Small intestine (tissue), 7 donors: ENCODE measurements at regions not wholly inside any gene's neighbourhood (a gene's known extent, or its start where the extent isn't known, plus 50 kb on each side); places are given as distances from the start of the nearest gene placed in this dataset.

ENCODE experiments used
- DNase-seq, 2 donors: peaks; one replicate each; pipeline versions ENCODE4 v3.0.0 to v3.0.0-alpha.2; 2013
- FAIRE-seq: peaks from 2 replicates; lab custom pipeline; 2012; peaks lifted over from hg19 to GRCh38; lab: Jason Lieb, UNC
- H3K27ac ChIP-seq, 3 donors: one replicate each; pipeline ENCODE4 v1.5.1; 2013; ENCODE audit warnings: low read length in 2 of 3, mild to moderate bottlenecking in 2 of 3, control low read depth in 1 of 3, inconsistent platforms in 1 of 3, low read depth in 1 of 3, moderate library complexity in 1 of 3
- H3K27me3 ChIP-seq, 3 donors: one replicate each; pipeline ENCODE4 v1.6.1; 2013; ENCODE audit warnings: low read length in 3 of 3, inconsistent platforms in 1 of 3; ENCODE audit not compliant: control insufficient read depth in 3 of 3, insufficient read depth in 3 of 3
- H3K36me3 ChIP-seq, 3 donors: one replicate each; pipeline ENCODE4 v1.6.1; 2013; ENCODE audit warnings: low read length in 3 of 3, inconsistent platforms in 1 of 3, low read depth in 1 of 3, mild to moderate bottlenecking in 1 of 3, moderate library complexity in 1 of 3; ENCODE audit not compliant: control insufficient read depth in 3 of 3, insufficient read depth in 2 of 3
- H3K4me1 ChIP-seq, 3 donors: one replicate each; pipeline ENCODE4 v1.6.1; 2013; ENCODE audit warnings: low read length in 2 of 3, inconsistent platforms in 1 of 3, low read depth in 1 of 3, mild to moderate bottlenecking in 1 of 3, moderate library complexity in 1 of 3; ENCODE audit not compliant: control insufficient read depth in 3 of 3, insufficient read depth in 2 of 3
- H3K4me3 ChIP-seq, 3 donors: one replicate each; pipeline ENCODE4 v1.5.1; 2013; ENCODE audit warnings: low read length in 3 of 3, control low read depth in 1 of 3, inconsistent platforms in 1 of 3, low read depth in 1 of 3, mild to moderate bottlenecking in 1 of 3, moderate library complexity in 1 of 3
- H3K9me3 ChIP-seq, 2 donors: one replicate each; pipeline ENCODE4 v1.6.1; 2013; ENCODE audit warnings: low read depth in 1 of 2, low read length in 1 of 2; ENCODE audit not compliant: control insufficient read depth in 2 of 2, insufficient read depth in 1 of 2
- WGBS, 3 donors: extraction: QIAGEN DNeasy Blood & Tissue Kit; methylation state at CpG; one replicate each; pipeline ENCODE4 v1.1.7; 2013; 5-methylcytosine and 5-hydroxymethylcytosine counted together
- donor health status: healthy with polysubstance abuse.
- donor health status: control.
- donor health status: control.
- donor health status: Bipolar disorder and iron deficiency.
- donor health status: healthy.

DNA sequence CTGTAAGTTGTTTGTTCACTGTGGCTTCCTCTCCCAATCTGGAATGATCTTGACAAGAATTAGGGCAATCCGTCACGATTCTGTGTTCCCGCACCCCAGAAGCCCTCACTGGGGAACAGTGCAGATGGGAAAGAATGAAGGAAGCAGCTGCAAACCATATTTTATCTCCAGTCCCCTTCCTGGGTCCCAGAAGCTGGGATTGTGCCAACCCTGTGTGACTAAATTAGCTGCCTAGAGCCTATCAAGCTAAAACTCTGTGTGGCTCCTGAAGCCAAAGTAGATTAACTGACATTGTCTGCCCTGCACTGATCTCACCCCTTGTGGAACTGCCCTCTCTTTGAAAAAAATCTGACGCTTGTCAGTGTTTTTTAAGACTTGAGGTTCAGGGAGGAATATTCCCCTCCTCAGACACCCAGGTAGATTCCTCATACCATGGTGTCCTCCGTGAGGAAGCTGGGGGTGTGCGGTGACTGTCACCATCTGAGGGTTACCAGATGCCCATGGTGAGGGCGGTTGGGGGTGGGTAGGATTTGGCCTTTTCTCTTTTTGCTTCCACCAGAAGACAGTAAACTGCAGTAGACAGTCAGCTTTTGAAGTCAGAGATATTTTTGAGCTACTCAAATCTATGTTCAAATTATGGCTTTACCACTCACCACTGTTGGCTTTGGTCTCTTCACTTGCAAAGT, 358.3 kb upstream of the TPM1 start:
- no peaks in the 10 kb centered on the region for H3K9me3 ChIP-seq
- DNase-seq (no peak), FAIRE-seq (no peak)
- H3K4me1 ChIP-seq = no peaks in the 10 kb centered on the region
- H3K27ac ChIP-seq = no peak overlapping the region
- WGBS, 3 donors = 89 to 97% (median 94%) methylated on average over 7 of the region's 7 CpGs
- H3K36me3 ChIP-seq = peaks cover 0 to 19% (median 8%) of the 10 kb centered on the region in 3 donors
- H3K27me3 ChIP-seq = no peaks in the 10 kb centered on the region
- no peak overlapping the region for H3K4me3 ChIP-seq

DNA sequence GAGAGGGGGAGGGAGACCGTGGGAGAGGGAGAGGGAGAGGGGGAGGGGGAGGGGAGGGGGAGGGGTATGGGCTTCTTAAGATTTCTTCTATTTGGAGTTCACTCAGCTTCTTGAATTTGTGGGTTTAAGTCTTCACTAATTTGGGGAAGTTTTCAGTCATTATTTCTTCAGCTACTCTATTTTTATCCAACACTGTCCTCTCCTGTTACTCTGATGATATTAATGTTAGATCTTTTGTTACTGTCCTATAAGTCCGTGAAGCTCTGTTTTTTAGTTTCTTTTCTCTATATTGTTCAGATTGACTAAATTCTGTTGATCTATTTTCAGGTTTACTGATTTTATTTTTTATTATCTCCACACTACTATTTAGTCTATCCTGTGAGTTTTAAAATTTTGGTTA, 351.5 kb upstream of the TPM1 start:
- WGBS, 3 donors = 67 to 78% (median 70%) methylated on average over 1 to 2 of the region's 2 CpGs
- Histone ChIP-seq H3K27me3 (no peaks in the 10 kb centered on the region), H3K4me1 (no peaks in the 10 kb centered on the region), H3K36me3 (peaks cover 0 to 35% (median 9%) of the 10 kb centered on the region in 3 donors), H3K27ac (no peak overlapping the region), H3K4me3 (no peak overlapping the region), H3K9me3 (no peaks in the 10 kb centered on the region)
- no peak for DNase-seq
- FAIRE-seq = peak; percentile 55

DNA sequence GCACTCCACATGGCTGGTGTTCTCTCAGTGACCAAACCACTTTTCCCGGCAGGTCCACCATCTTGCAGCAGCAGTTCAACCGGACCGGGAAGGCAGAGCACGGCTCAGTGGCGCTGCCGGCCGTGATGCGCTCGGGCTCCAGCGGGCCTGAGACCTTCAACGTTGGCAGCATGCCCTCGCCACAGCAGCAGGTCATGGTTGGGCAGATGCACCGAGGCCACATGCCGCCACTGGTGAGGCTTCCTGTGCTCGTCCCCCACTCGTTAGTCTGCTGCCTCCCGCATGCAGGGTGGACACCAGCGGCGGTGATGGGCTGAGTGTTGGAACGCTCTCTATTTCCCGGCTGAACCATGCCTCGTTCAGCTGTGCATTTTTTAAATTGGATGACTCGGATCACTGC, 344.9 kb upstream of the TPM1 start:
- Histone ChIP-seq H3K27ac (no peak overlapping the region), H3K4me3 (no peak overlapping the region), H3K4me1 (no peaks in the 10 kb centered on the region), H3K9me3 (no peaks in the 10 kb centered on the region), H3K27me3 (no peaks in the 10 kb centered on the region), H3K36me3 (peaks cover 2 to 75% (median 15%) of the 10 kb centered on the region in 3 donors)
- DNase-seq (no peak), FAIRE-seq (no peak)
- WGBS, 3 donors = 94 to 95% (median 94%) methylated on average over 23 of the region's 23 CpGs

DNA sequence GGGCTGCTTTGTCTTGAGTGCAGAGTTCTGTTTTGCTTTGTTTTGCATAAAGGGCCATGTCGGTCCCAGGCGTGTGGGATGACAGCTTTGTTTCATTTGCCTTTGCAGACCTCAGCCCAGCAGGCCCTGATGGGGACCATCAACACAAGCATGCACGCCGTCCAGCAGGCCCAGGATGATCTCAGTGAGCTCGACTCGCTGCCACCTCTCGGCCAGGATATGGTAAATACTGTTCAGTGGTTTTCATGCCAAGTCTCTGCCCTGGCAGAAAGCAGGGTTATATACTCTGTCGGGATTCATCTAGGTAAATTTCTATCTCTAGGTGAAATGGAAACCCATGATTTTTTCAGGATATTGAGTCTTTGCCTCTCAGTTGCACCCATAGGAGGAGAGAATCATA, 343.9 kb upstream of the TPM1 start:
- H3K36me3 ChIP-seq = peaks cover 2 to 77% (median 16%) of the 10 kb centered on the region in 3 donors
- WGBS, 3 donors = 88 to 94% (median 92%) methylated on average over 8 of the region's 8 CpGs
- DNase-seq = no peak
- no peak for FAIRE-seq
- no peak overlapping the region for H3K27ac ChIP-seq
- no peak overlapping the region for H3K4me3 ChIP-seq
- no peaks in the 10 kb centered on the region for H3K27me3 ChIP-seq
- no peaks in the 10 kb centered on the region for H3K4me1 ChIP-seq
- no peaks in the 10 kb centered on the region for H3K9me3 ChIP-seq

DNA sequence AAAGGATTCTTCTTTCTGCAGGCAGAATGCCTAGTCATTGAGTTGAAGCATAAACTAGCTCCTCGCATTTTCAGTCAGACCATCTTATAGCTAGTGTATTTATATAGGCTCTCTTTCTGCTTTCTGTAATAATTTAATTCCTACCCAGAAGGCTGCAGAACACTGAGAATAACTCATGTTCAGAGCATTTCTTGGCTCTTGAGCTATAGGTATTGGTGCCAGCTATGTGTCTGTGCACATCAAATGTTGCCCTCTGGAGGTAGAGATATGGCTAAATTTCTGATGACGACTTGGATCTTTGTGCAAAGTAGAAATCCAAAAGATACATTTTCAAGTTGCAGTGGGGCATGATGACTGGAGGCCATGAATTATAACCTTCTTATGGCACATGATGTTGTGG, 336.2 kb upstream of the TPM1 start:
- 83 to 91% (median 86%) methylated on average over 2 of the region's 2 CpGs for WGBS, 3 donors
- no peaks in the 10 kb centered on the region for H3K27me3 ChIP-seq
- peaks cover 0 to 41% (median 12%) of the 10 kb centered on the region in 3 donors for H3K36me3 ChIP-seq
- peaks cover 0 to 3% of the 10 kb centered on the region in 2 donors for H3K9me3 ChIP-seq
- H3K27ac ChIP-seq = no peak overlapping the region
- no peak for FAIRE-seq
- no peaks in the 10 kb centered on the region for H3K4me1 ChIP-seq
- peak in 1 of 2 donors; percentile 3 for DNase-seq
- H3K4me3 ChIP-seq = no peak overlapping the region

DNA sequence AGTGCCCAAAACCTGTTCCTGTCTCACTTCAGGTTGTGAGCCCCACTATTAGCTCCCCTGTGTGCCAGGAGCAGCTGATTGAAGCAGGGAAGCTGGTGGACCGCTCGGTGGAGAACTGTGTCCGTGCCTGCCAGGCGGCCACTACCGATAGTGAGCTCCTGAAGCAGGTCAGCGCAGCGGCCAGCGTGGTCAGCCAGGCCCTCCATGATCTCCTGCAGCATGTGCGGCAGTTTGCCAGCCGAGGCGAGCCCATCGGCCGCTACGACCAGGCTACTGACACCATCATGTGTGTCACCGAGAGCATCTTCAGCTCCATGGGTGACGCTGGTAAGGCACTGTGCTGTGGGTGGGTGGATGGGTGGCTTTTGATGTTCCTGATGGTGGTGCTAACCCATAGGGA, 334.1 kb upstream of the TPM1 start:
- Histone ChIP-seq H3K27me3 (no peaks in the 10 kb centered on the region), H3K9me3 (peaks cover 0 to 3% of the 10 kb centered on the region in 2 donors), H3K4me1 (no peaks in the 10 kb centered on the region), H3K4me3 (no peak overlapping the region), H3K27ac (no peak overlapping the region), H3K36me3 (peaks cover 0 to 36% (median 18%) of the 10 kb centered on the region in 3 donors)
- no peak for FAIRE-seq
- no peak for DNase-seq
- WGBS, 3 donors = 94 to 97% (median 96%) methylated on average over 16 of the region's 16 CpGs

DNA sequence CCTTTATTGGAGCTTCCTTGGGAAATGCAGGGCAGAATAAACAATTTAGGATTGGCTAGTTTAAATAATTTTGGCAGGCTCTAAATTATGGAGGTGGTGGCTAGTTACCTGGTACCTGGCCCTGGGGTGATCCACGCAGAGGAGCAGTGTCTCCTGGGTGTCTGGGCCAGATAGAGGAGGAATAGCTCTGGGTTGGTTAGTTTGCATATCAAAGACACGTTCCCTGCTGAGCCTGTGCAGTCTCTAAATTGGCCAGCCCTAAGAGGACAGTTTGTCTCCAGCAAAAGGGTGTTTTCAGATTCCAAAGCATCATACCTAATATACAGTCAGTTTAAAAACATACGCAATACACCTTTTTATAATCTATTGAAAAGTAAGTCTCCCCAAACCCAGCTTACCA, 333.3 kb upstream of the TPM1 start:
- 94 to 96% (median 96%) methylated on average over 3 of the region's 3 CpGs for WGBS, 3 donors
- H3K4me1 ChIP-seq = no peaks in the 10 kb centered on the region
- no peak overlapping the region for H3K27ac ChIP-seq
- peaks cover 0 to 3% of the 10 kb centered on the region in 2 donors for H3K9me3 ChIP-seq
- DNase-seq (no peak), FAIRE-seq (no peak)
- no peak overlapping the region for H3K4me3 ChIP-seq
- no peaks in the 10 kb centered on the region for H3K27me3 ChIP-seq
- H3K36me3 ChIP-seq = peaks cover 0 to 33% (median 20%) of the 10 kb centered on the region in 3 donors

DNA sequence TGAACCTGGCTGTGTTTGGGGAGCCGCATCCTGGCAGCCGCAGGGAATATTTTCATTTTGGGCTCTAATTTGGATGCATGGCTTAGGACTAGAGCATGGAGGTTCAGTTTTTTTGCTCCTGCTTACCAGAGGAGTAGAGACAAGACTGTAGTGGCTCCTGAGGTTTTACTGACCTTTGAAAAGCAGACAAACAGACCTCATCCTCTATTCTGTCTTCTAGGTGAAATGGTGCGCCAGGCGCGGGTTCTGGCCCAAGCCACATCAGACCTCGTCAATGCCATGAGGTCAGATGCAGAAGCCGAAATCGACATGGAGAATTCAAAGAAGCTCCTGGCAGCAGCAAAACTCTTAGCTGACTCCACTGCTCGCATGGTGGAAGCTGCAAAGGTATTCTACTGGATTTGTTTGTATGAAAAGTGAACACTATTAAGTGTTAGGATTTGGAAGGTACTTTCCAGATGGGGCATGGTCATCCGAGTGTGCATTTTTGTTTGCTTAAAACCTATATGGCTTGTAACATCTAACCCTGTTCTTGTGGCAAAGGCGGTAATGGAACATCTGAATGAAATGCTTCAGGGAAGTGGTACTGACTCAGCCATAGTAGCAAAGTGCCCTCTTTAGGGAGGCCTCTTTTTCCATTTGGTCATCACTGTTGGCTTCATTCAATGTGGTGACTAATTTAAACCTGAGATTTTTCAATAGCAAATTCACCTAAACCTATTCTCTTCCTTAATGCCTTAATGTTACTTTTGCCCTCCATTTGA, 330.7 kb upstream of the TPM1 start:
- DNase-seq (no peak), FAIRE-seq (no peak)
- no peak overlapping the region for H3K27ac ChIP-seq
- peaks cover 0 to 35% (median 24%) of the 10 kb centered on the region in 3 donors for H3K36me3 ChIP-seq
- H3K9me3 ChIP-seq = peaks cover 0 to 3% of the 10 kb centered on the region in 2 donors
- H3K4me1 ChIP-seq = no peaks in the 10 kb centered on the region
- 89 to 92% (median 89%) methylated on average over 11 of the region's 11 CpGs for WGBS, 3 donors
- H3K27me3 ChIP-seq = no peaks in the 10 kb centered on the region
- H3K4me3 ChIP-seq = no peak overlapping the region
